Lung (tissue), 11 donors: ENCODE measurements at regions not wholly inside any gene's neighbourhood (a gene's known extent, or its start where the extent isn't known, plus 50 kb on each side); places are given as distances from the start of the nearest gene placed in this dataset.

ENCODE experiments used
- ATAC-seq: fragments of 200-7000 bp; cut with Tn5 transposase; one replicate; pipeline ENCODE4 v1.9.1; 2020; ENCODE audit warnings: moderate number of reproducible peaks; ENCODE audit not compliant: insufficient read depth, low FRiP score
- DNase-seq, 3 donors: peaks; one replicate each; pipeline ENCODE4 v3.0.0-alpha.2; 2013 to 2017
- H3K27ac ChIP-seq, 2 donors: one replicate each; pipeline ENCODE4 v1.5.1; 2013; ENCODE audit warnings: mild to moderate bottlenecking in 2 of 2, moderate library complexity in 2 of 2, control low read depth in 1 of 2, inconsistent platforms in 1 of 2, low read depth in 1 of 2, low read length in 1 of 2
- H3K27me3 ChIP-seq, 3 donors: one replicate each; pipeline ENCODE4 v1.5.1; 2013; ENCODE audit warnings: low read length in 2 of 3; ENCODE audit not compliant: control insufficient read depth in 3 of 3, insufficient read depth in 3 of 3
- H3K36me3 ChIP-seq, 4 donors: one replicate each; pipeline ENCODE4 v1.5.1; 2013; ENCODE audit warnings: low read length in 4 of 4, mild to moderate bottlenecking in 1 of 4, moderate library complexity in 1 of 4; ENCODE audit not compliant: control insufficient read depth in 4 of 4, insufficient read depth in 4 of 4
- H3K4me1 ChIP-seq, 5 donors: one replicate each; pipeline ENCODE4 v1.5.1; 2013; ENCODE audit warnings: low read length in 5 of 5, mild to moderate bottlenecking in 2 of 5, moderate library complexity in 1 of 5; ENCODE audit not compliant: control insufficient read depth in 5 of 5, insufficient read depth in 5 of 5
- H3K4me3 ChIP-seq: one replicate; pipeline ENCODE4 v1.5.1; 2013; ENCODE audit warnings: mild to moderate bottlenecking, control low read depth, moderate library complexity
- H3K9ac ChIP-seq, 2 donors: one replicate each; pipeline ENCODE4 v1.5.1; 2013; ENCODE audit warnings: low read length in 2 of 2, control low read depth in 1 of 2; ENCODE audit not compliant: insufficient read depth in 1 of 2
- H3K9me3 ChIP-seq, 4 donors: one replicate each; pipeline ENCODE4 v1.5.1; 2013; ENCODE audit warnings: low read length in 3 of 4, mild to moderate bottlenecking in 1 of 4, moderate library complexity in 1 of 4; ENCODE audit not compliant: control insufficient read depth in 4 of 4, insufficient read depth in 3 of 4
- CTCF ChIP-seq: IDR thresholded peaks from 2 replicates; pipeline ENCODE4 v1.5.1; 2012; ENCODE audit warnings: mild to moderate bottlenecking; ENCODE audit errors: control extremely low read depth, extremely low read depth
- WGBS, 2 donors: extraction: QIAGEN DNeasy Blood & Tissue Kit; methylation state at CpG; one replicate each; pipeline ENCODE4 v1.1.7; 2013; 5-methylcytosine and 5-hydroxymethylcytosine counted together
- donor health status: control.
- donor health status: control.
- donor health status: Bipolar disorder and iron deficiency.
- donor health status: healthy.
- donor health status: DM: yes; HTN: yes; CAD: no.

- 88 to 96% methylated on average over 2 of the region's 2 CpGs for WGBS, 2 donors
- no peak for DNase-seq
- Histone ChIP-seq H3K27me3 (no peaks in the 10 kb centered on the region), H3K9me3 (no peaks in the 10 kb centered on the region), H3K9ac (no peak overlapping the region), H3K36me3 (no peaks in the 10 kb centered on the region), H3K4me3 (no peak overlapping the region), H3K27ac (no peak overlapping the region), H3K4me1 (no peaks in the 10 kb centered on the region)
- no peak for ATAC-seq
- TF ChIP-seq CTCF = no peak
These were observed 52.7 kb upstream of the DCD start for GRCh38 chr12:54700849-54701248.

- Histone ChIP-seq H3K36me3 (no peaks in the 10 kb centered on the region), H3K4me3 (no peak overlapping the region), H3K4me1 (no peaks in the 10 kb centered on the region), H3K27me3 (no peaks in the 10 kb centered on the region), H3K27ac (no peak overlapping the region), H3K9ac (no peak overlapping the region), H3K9me3 (no peaks in the 10 kb centered on the region)
- no peak for ATAC-seq
- no peak for DNase-seq
- no peak for TF ChIP-seq CTCF
- 63 to 65% methylated on average over 2 of the region's 2 CpGs for WGBS, 2 donors
These were observed 52.1 kb upstream of the DCD start for GRCh38 chr12:54700301-54700700.
